AG10803 (cell line): ENCODE measurements at regions not wholly inside any gene's neighbourhood (a gene's known extent, or its start where the extent isn't known, plus 50 kb on each side); places are given as distances from the start of the nearest gene placed in this dataset.
"Not testable (repeated sequence)": the region's sequence is repeated elsewhere in the genome, so short reads cannot be mapped to it uniquely, and the experiment has no call there.

Experiments used
- DNase-seq: peaks from one replicate; pipeline ENCODE4 v3.0.0; 2010; ENCODE audit warnings: low read depth
- H3K4me3 ChIP-seq: 2 replicates; pipeline ENCODE4 v1.5.1; 2011; ENCODE audit warnings: mild to moderate bottlenecking, low read length, control low read depth
- CTCF ChIP-seq: conservative IDR thresholded peaks from 2 replicates; pipeline ENCODE4 v1.5.1; 2011; ENCODE audit warnings: mild to moderate bottlenecking, low read length, control low read depth, inconsistent platforms

GRCh38 chr7:148514236-148514635, 76.3 kb upstream of the C7orf33 start:
- no peak overlapping the region for H3K4me3 ChIP-seq
- DNase-seq: no peak
- no peak for TF ChIP-seq CTCF

DNA sequence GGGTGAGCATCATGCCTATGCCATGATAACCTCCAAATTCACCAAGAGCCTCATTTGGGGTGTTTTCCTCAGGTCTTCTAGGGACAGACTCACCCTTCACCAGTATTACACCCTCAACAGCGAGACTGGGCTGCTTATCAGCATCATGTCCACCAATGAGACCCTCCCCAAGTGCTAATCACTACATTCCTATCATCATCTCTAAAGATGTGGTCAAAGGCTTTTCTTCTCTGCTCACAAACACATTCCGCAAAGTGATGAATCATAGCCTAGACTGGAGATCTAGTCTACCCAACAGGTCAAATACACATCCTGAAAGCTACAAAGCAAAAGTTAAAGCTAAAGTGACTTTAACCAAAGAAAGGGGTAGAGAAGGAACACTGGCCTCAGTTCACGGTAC, 75.3 kb upstream of the C7orf33 start:
- H3K4me3 ChIP-seq: no peak overlapping the region
- DNase-seq: no peak
- no peak for TF ChIP-seq CTCF

- no peak for TF ChIP-seq CTCF
- H3K4me3 ChIP-seq: no peak overlapping the region
- no peak for DNase-seq
Observed at GRCh38 chr7:148515728-148516695, 74.6 kb upstream of the C7orf33 start.

GRCh38 chr7:148519386-148519785, 71.2 kb upstream of the C7orf33 start:
- DNase-seq, H3K4me3 ChIP-seq: not testable (repeated sequence)

DNA sequence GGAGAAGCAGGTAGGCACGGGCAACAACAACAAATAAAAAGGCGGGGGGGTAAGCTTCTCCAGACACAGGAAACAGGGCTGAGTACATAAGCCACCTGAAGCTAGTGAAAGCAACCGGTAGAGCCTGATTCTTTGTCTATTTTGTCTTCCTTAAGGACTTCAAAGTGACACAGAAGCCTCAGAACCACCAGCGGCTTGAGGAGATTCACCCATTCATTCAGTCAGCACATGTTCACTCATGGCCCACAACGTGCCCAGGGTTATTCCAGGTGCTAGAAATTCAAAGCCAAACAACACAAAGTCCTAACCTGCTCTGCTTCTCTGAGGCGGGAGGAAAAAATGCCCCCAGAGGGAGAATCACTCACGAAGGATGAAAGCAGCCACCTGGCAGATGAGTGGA, 69.3 kb upstream of the C7orf33 start:
- DNase-seq: no peak
- no peak for TF ChIP-seq CTCF

DNA sequence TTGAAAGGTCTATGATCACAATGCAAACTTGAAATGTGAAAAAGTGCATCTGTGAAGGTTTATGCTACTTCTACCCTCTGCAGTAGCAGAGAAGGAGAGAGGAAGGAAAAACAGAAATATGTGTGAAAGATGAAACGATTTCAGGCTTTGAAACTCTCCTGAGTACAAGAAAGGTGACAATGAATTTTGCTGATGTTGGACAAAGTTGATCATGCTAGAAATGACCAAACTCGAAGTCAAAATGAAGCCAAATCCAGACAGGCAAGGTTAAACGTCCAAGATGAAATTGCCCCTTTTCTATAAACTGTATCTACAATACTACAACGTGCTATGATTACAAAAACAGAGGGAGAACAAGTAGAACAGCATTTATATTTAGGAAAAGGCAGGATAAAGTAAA, 67.0 kb upstream of the C7orf33 start:
- no peak for DNase-seq
- no peak overlapping the region for H3K4me3 ChIP-seq
- TF ChIP-seq CTCF: no peak

More for the DNA sequence above, 69.3 kb upstream of the C7orf33 start:
- H3K4me3 ChIP-seq: no peak overlapping the region

DNA sequence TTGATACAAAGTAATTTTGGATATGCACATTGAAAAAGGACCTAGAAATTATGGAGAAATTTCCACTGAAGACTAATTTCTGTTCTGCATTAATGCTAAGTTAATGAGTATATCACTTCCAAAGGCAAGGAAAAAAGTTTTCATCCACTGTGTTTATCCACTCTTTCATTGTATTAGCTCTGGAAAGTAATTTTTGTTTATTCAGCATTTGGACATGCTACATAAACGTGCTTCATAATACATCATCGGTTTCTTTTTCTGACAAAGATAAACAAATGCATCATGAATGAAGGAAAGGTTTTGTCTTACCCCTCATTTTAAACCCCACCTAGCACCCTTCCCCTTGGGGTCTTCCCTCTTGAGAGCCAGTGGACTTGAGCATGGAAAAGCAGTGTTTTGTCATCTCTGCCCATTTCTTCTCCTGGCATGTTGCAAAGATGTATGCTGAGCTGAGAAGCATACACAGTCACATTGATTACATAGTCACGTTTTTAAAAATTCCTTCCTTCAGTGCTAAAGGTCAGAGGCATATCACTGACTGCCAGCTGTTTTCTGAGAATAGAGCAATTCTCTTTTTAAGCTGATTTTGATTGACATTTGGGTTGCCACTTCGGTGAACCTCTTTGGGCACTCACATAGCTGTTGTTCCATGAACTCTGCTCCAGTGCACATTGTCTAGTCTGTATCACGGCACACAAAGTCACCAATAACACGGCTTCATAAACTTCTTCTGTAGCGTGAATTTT, 65.9 kb upstream of the C7orf33 start:
- DNase-seq: no peak
- TF ChIP-seq CTCF: no peak
- H3K4me3 ChIP-seq: no peak overlapping the region
